ENCODE measurements at regions not wholly inside any gene's neighbourhood (a gene's known extent, or its start where the extent isn't known, plus 50 kb on each side); places are given as distances from the start of the nearest gene placed in this dataset.
"Not testable (repeated sequence)": the region's sequence is repeated elsewhere in the genome, so short reads cannot be mapped to it uniquely, and the experiment has no call there.

- no peaks in the 10 kb centered on the region for H3K9me3 Mint-ChIP-seq
- H3K27ac Mint-ChIP-seq = no peak overlapping the region
Observed at GRCh38 chr9:29038332-29038731, 1465.1 kb upstream of the C9orf72 start.

DNA sequence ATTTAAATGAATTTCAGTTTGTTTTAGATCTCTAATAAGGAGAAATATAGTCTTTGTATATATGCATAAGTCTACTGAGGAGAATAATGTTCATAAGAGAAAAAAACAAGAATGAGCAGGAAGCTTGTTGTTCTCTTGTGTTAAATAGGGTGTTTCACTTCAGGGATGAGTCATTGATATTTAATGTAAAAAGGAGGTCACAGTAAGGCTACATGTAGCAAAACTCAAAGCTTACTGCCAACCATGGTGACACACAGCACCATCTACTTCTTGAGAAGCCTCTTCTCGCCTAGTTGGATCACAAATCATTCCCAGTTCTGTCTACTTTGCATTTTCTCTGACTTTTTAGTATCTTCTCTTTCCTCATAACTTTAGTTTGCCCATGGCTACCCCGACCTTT is 1466.0 kb upstream of the C9orf72 start:
- Mint-ChIP-seq H3K27ac (no peak overlapping the region), H3K4me1 (no peaks in the 10 kb centered on the region), H3K27me3 (no peaks in the 10 kb centered on the region), H3K9me3 (no peaks in the 10 kb centered on the region), H3K4me3 (no peak overlapping the region), H3K36me3 (no peaks in the 10 kb centered on the region)
- no peak for DNase-seq
- no peak for ATAC-seq (replicated peaks)

More at GRCh38 chr9:29038332-29038731, 1465.1 kb upstream of the C9orf72 start:
- DNase-seq (no peak), ATAC-seq (replicated peaks) (no peak)
- H3K4me3 Mint-ChIP-seq = no peak overlapping the region
- no peaks in the 10 kb centered on the region for H3K4me1 Mint-ChIP-seq
- H3K27me3 Mint-ChIP-seq = no peaks in the 10 kb centered on the region
- no peaks in the 10 kb centered on the region for H3K36me3 Mint-ChIP-seq

GRCh38 chr9:29043072-29043471 is 1469.8 kb upstream of the C9orf72 start:
- no peak for ATAC-seq (replicated peaks)
- no peak overlapping the region for H3K27ac Mint-ChIP-seq
- no peak overlapping the region for H3K4me3 Mint-ChIP-seq
- DNase-seq = no peak
- H3K27me3 Mint-ChIP-seq = no peaks in the 10 kb centered on the region
- peaks cover 2 to 3% of the 10 kb centered on the region in 2 donors for H3K9me3 Mint-ChIP-seq
- H3K36me3 Mint-ChIP-seq = no peaks in the 10 kb centered on the region
- no peaks in the 10 kb centered on the region for H3K4me1 Mint-ChIP-seq

DNA sequence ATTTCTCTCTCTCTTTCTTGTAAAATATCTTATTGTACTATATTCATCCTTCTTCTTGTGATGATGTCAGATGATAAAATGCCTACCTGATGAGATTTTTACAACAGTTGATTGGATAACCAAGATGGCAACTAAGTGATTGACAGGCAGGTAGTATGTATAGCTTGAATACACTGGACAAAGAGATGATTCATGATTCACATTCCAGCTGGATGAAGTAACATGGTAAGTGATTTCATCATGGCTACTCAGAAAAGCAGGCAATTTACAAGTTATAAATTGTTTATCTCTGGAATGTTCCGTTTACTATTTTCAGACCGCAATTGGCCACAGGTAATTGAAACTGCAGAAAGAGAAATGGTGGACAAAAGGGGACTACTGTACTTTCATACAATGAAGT is 1471.7 kb upstream of the C9orf72 start:
- H3K36me3 Mint-ChIP-seq = no peaks in the 10 kb centered on the region
- H3K9me3 Mint-ChIP-seq = peaks cover 2 to 3% of the 10 kb centered on the region in 2 donors
- H3K4me1 Mint-ChIP-seq = no peaks in the 10 kb centered on the region
- no peak for DNase-seq
- no peak for ATAC-seq (replicated peaks)
- no peak overlapping the region for H3K4me3 Mint-ChIP-seq
- no peaks in the 10 kb centered on the region for H3K27me3 Mint-ChIP-seq
- H3K27ac Mint-ChIP-seq = no peak overlapping the region

GRCh38 chr9:29060041-29060440 is 1486.8 kb upstream of the C9orf72 start:
- Mint-ChIP-seq H3K9me3 (peaks cover 0 to 2% of the 10 kb centered on the region in 2 donors), H3K27me3 (no peaks in the 10 kb centered on the region), H3K36me3 (no peaks in the 10 kb centered on the region), H3K4me3 (no peak overlapping the region), H3K4me1 (no peaks in the 10 kb centered on the region), H3K27ac (no peak overlapping the region)
- DNase-seq (no peak), ATAC-seq (replicated peaks) (no peak)

DNA sequence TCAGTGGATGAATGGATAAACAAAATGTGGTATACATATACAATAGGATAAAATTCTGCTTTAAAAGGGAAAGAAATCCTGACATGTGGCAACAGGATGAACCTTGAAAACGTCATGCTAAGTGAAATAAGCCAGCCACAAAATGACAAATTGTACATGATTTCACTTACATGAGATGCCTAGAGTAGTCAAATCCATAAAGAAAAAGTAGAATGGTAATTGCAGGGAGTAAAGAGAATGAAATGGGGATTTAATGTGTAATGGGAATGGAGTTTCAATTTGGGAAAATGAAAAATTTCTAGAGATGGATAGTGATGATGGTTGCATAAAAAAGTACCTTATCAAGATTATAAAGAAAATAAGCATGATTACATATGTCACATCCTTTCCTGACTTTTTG is 1489.2 kb upstream of the C9orf72 start:
- Mint-ChIP-seq H3K27me3 (no peaks in the 10 kb centered on the region), H3K4me3 (no peak overlapping the region), H3K36me3 (no peaks in the 10 kb centered on the region), H3K4me1 (no peaks in the 10 kb centered on the region), H3K27ac (no peak overlapping the region), H3K9me3 (peaks cover 0 to 3% of the 10 kb centered on the region in 2 donors)
- ATAC-seq (replicated peaks) = no peak
- DNase-seq = no peak

DNA sequence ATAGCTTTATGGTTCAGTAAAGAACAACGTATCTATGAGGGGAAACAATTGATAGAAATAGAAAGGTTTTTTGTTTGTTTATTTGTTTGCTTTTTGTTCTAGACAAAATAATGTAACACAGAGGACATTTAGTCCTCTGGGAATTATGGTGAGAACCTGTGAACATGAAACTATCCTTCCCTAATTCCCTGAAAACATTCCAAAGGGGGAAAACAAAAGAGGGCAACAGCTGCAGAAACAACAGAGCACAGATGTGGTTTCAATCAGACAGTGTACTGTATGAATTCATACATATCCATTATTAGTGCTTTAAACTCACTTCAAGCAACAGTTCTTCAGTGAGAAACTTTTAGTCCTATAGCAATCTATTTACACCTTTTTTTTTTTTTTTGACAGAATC is 1489.8 kb upstream of the C9orf72 start:
- ATAC-seq (replicated peaks) = no peak
- Mint-ChIP-seq H3K9me3 (peaks cover 0 to 3% of the 10 kb centered on the region in 2 donors), H3K27me3 (no peaks in the 10 kb centered on the region), H3K4me1 (no peaks in the 10 kb centered on the region), H3K4me3 (no peak overlapping the region), H3K36me3 (no peaks in the 10 kb centered on the region), H3K27ac (no peak overlapping the region)
- no peak for DNase-seq

DNA sequence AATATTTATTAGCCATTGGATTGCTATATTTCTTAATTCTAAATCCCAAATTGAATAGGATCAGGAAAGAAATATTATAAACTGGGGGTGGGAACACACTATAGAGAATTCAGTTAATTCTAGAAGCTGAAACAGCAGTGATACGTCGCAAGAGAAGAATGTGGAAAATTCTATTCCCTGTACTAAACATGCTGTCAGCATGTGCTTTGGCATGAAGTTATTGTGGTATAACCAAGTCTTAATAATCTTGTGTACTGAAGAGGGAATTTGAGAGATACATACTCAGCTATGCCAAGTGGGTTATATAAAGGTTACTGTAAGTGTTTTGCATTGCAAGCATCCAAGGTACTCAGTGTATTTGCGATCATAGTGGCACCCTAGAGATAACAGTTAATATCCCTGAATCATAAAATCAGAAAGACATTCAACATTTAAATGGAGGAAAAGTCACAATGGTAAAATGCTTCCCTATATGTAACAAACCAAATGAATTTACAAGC is 1492.9 kb upstream of the C9orf72 start:
- Mint-ChIP-seq H3K4me1 (no peaks in the 10 kb centered on the region), H3K27ac (no peak overlapping the region)
- no peak for ATAC-seq (replicated peaks)

DNA sequence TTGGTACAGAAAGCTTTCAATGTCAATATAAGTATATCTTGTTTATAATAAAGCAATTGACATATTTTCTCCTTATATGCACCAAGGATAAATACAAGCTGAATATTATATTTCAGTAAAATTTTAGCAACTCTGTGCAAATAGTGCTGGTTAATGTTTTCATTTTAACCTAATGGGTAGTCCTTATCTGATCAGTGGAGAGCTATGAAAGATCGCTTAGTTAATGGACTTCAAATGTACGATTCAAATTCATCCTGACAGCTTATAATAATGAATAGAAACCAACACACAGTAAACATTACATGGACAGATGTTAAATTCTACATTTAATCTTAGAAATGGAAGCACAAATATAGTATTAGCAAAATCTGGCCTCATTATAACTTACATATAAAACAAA is 1495.2 kb upstream of the C9orf72 start:
- Mint-ChIP-seq H3K4me3 (no peak overlapping the region), H3K4me1 (no peaks in the 10 kb centered on the region), H3K9me3 (peaks cover 0 to 1% of the 10 kb centered on the region in 2 donors), H3K36me3 (no peaks in the 10 kb centered on the region), H3K27ac (no peak overlapping the region), H3K27me3 (no peaks in the 10 kb centered on the region)
- ATAC-seq (replicated peaks) (no peak), DNase-seq (no peak)

More for the DNA sequence above, 1492.9 kb upstream of the C9orf72 start:
- Mint-ChIP-seq H3K27me3 (no peaks in the 10 kb centered on the region), H3K4me3 (no peak overlapping the region), H3K9me3 (peaks cover 0 to 1% of the 10 kb centered on the region in 2 donors), H3K36me3 (no peaks in the 10 kb centered on the region)
- no peak for DNase-seq

GRCh38 chr9:29069376-29069775 is 1496.1 kb upstream of the C9orf72 start:
- Mint-ChIP-seq H3K9me3 (peaks cover 0 to 1% of the 10 kb centered on the region in 2 donors), H3K4me1 (no peaks in the 10 kb centered on the region), H3K27me3 (no peaks in the 10 kb centered on the region), H3K4me3 (no peak overlapping the region), H3K36me3 (no peaks in the 10 kb centered on the region), H3K27ac (no peak overlapping the region)
- DNase-seq = no peak
- ATAC-seq (replicated peaks) = no peak

DNA sequence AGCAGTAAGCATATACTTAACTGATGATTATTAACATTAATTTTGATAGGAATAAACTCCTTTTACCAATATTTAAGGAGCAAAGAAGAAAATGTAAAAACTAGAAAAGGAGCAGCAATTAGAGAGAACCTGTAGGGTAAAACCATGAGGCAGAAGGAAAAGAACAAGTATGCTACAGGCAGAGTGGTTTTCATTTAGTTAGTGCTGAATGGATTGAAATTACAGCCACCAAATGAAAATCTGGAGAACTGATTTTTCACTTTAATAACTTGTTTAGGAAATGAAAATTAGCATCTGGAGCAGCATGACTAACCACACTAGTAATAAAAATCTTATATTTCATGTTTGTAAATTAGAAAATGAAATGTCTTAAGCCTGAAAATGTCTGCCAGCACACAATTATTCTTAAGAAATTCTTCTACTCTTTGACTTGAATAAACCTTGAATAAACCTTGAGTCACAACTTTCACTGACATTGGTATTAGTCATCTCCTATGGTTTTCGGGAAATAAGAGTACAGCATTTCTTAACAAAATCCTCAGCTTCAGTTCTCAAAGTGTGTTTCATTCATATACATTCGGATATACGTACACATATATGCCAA is 1504.9 kb upstream of the C9orf72 start:
- peaks cover 1 to 5% of the 10 kb centered on the region in 2 donors for H3K9me3 Mint-ChIP-seq
- no peak for DNase-seq
- H3K27ac Mint-ChIP-seq = no peak overlapping the region
- ATAC-seq (replicated peaks) = no peak
- no peaks in the 10 kb centered on the region for H3K4me1 Mint-ChIP-seq
- H3K4me3 Mint-ChIP-seq = no peak overlapping the region
- H3K27me3 Mint-ChIP-seq = no peaks in the 10 kb centered on the region
- H3K36me3 Mint-ChIP-seq = no peaks in the 10 kb centered on the region

GRCh38 chr9:29100762-29101161 is 1527.5 kb upstream of the C9orf72 start:
- no peaks in the 10 kb centered on the region for H3K27me3 Mint-ChIP-seq
- H3K27ac Mint-ChIP-seq = no peak overlapping the region
- ATAC-seq (replicated peaks) = no peak

DNA sequence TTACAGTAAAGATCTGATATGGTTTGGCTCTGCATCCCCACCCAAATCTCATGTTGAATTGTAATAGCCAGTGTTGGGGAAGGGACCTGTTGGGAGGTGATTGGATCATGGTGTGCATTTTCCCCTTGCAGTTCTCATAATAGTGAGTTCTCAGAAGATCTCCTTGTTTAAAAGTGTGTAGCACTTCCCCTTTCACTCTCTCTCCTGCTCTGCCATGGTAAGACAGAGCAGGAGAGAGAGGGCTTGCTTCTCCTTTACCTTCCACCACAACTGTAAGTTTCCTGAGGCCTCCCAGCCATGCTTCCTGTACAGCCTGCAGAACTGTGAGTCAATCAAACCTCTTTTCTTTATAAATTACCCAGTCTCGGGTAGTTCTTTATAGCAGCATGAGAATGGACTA is 1530.9 kb upstream of the C9orf72 start:
- not testable (repeated sequence) for H3K36me3 Mint-ChIP-seq; ATAC-seq (replicated peaks); H3K9me3 Mint-ChIP-seq; H3K27ac Mint-ChIP-seq; DNase-seq; H3K4me3 Mint-ChIP-seq; H3K27me3 Mint-ChIP-seq; H3K4me1 Mint-ChIP-seq

More at GRCh38 chr9:29100762-29101161, 1527.5 kb upstream of the C9orf72 start:
- H3K9me3 Mint-ChIP-seq = peaks cover 2 to 5% of the 10 kb centered on the region in 2 donors
- no peaks in the 10 kb centered on the region for H3K4me1 Mint-ChIP-seq
- no peak for DNase-seq
- no peaks in the 10 kb centered on the region for H3K36me3 Mint-ChIP-seq
- H3K4me3 Mint-ChIP-seq = no peak overlapping the region

- no peaks in the 10 kb centered on the region for H3K27me3 Mint-ChIP-seq
- peaks cover 0 to 5% of the 10 kb centered on the region in 2 donors for H3K9me3 Mint-ChIP-seq
- no peaks in the 10 kb centered on the region for H3K36me3 Mint-ChIP-seq
- no peak for DNase-seq
- H3K4me1 Mint-ChIP-seq = no peaks in the 10 kb centered on the region
- no peak overlapping the region for H3K27ac Mint-ChIP-seq
- H3K4me3 Mint-ChIP-seq = no peak overlapping the region
- peak in 1 of 2 donors; percentile 16 for ATAC-seq (replicated peaks)
Observed at GRCh38 chr9:29118555-29118954, 1545.3 kb upstream of the C9orf72 start.

DNA sequence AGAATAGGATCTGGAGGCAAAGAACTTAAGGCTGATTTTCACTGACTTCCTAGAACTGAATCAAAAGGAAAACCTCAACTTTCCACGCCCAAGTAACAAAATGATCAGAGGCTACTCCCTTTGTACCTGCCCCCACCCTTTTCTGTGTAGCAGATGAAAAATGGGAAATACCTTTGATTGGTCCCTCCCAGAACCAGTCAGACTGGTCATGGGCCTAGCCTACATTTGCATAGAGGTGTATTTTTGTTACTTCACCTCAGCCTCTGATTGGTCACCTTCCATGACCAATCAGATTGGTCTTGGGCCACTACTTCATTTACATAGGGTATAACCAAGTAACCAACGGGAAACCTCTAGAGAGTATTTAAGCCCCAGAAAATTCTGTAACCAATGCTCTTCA is 1553.5 kb upstream of the C9orf72 start:
- DNase-seq (no peak), ATAC-seq (replicated peaks) (no peak)
- H3K27me3 Mint-ChIP-seq = no peaks in the 10 kb centered on the region
- no peaks in the 10 kb centered on the region for H3K36me3 Mint-ChIP-seq
- peaks cover 14 to 18% of the 10 kb centered on the region in 2 donors for H3K9me3 Mint-ChIP-seq
- no peak overlapping the region for H3K27ac Mint-ChIP-seq
- no peak overlapping the region for H3K4me3 Mint-ChIP-seq
- H3K4me1 Mint-ChIP-seq = no peaks in the 10 kb centered on the region
